ENCODE measurements at regions not wholly inside any gene's neighbourhood (a gene's known extent, or its start where the extent isn't known, plus 50 kb on each side); places are given as distances from the start of the nearest gene placed in this dataset.

- intact Hi-C loops (cut with DNase I) = loop anchor here in 1 of 4 donors (10.0 kb wide), 1 partner anchor 67 kb away; no protein-coding TSS in a partner anchor
- no peaks in the 10 kb centered on the region for H3K36me3 ChIP-seq
- no peaks in the 10 kb centered on the region for H3K27me3 ChIP-seq
- no peaks in the 10 kb centered on the region for H3K4me1 ChIP-seq (ENCODE audit: insufficient read depth)
- H3K27ac ChIP-seq = no peak overlapping the region
- DNase-seq = no peak
- no peaks in the 10 kb centered on the region for H3K9me3 ChIP-seq
- TF ChIP-seq POLR2A (IDR thresholded peaks at IDR 0.05) (no peak), EP300 (IDR thresholded peaks at IDR 0.05) (no peak)
- TF ChIP-seq, protein P1, sequence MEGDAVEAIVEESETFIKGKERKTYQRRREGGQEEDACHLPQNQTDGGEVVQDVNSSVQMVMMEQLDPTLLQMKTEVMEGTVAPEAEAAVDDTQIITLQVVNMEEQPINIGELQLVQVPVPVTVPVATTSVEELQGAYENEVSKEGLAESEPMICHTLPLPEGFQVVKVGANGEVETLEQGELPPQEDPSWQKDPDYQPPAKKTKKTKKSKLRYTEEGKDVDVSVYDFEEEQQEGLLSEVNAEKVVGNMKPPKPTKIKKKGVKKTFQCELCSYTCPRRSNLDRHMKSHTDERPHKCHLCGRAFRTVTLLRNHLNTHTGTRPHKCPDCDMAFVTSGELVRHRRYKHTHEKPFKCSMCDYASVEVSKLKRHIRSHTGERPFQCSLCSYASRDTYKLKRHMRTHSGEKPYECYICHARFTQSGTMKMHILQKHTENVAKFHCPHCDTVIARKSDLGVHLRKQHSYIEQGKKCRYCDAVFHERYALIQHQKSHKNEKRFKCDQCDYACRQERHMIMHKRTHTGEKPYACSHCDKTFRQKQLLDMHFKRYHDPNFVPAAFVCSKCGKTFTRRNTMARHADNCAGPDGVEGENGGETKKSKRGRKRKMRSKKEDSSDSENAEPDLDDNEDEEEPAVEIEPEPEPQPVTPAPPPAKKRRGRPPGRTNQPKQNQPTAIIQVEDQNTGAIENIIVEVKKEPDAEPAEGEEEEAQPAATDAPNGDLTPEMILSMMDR (IDR thresholded peaks at IDR 0.05) = no peak
- 84 to 91% (median 88%) methylated on average over 10 of the region's 10 CpGs for WGBS, 3 donors
- H3K4me3 ChIP-seq = no peak overlapping the region
These were observed 194.5 kb downstream of the MEX3B start for GRCh38 chr15:81851325-81851724.

DNA sequence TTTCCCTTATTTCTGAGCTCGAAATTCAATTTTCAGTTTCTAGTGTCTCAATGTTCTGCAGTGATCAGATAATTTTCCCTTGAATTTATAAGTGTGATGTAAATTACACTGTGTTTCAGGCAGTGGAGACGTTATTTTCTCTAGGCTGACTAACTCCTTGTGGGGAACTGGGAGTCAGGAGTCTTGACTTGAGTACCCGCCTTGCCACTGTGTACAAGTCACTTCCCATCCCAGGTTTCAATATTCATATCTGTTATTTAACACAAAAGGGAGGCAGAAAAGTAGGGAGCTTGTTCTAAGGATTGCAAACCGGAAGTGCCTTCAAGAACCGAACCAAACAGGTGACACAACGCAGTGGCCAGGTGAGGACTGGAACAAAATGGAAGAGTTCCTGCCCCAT lies 196.5 kb downstream of the MEX3B start:
- no peak for TF ChIP-seq EP300 (IDR thresholded peaks at IDR 0.05)
- TF ChIP-seq POLR2A (IDR thresholded peaks at IDR 0.05) = no peak
- no peak for DNase-seq
- WGBS, 3 donors = 84 to 88% (median 85%) methylated on average over 6 of the region's 6 CpGs

DNA sequence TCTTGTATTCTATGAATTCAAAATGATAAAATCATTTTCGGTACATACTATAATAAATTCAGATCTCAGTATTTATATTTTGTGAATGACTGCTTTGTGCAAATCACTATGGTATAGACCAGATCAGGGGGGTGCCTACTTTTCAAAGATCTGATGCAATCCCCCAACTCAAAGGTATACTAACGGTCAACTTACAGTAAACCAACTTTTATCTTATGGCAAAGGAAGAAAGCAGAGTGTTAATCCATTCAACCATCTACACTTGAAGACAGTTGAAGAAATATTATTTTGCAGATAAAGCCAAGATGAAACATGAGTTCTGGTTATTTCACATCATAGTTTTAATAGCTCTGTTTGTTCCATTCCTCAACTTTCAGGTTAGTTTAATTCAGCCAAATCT lies 197.1 kb downstream of the MEX3B start:
- TF ChIP-seq EP300 (IDR thresholded peaks at IDR 0.05) (no peak), POLR2A (IDR thresholded peaks at IDR 0.05) (no peak)
- TF ChIP-seq, protein P1 (IDR thresholded peaks at IDR 0.05) = no peak
- no peaks in the 10 kb centered on the region for H3K27me3 ChIP-seq
- no peak for DNase-seq
- H3K4me3 ChIP-seq = no peak overlapping the region
- no peak overlapping the region for H3K27ac ChIP-seq
- H3K9me3 ChIP-seq = no peaks in the 10 kb centered on the region
- no peaks in the 10 kb centered on the region for H3K36me3 ChIP-seq
- 83 to 89% (median 85%) methylated on average over 2 of the region's 2 CpGs for WGBS, 3 donors
- intact Hi-C loops (cut with DNase I) = no loop called here
- no peaks in the 10 kb centered on the region for H3K4me1 ChIP-seq (ENCODE audit: insufficient read depth)

More for the DNA sequence above, 196.5 kb downstream of the MEX3B start:
- Histone ChIP-seq H3K27me3 (no peaks in the 10 kb centered on the region), H3K27ac (no peak overlapping the region), H3K36me3 (no peaks in the 10 kb centered on the region), H3K9me3 (no peaks in the 10 kb centered on the region), H3K4me3 (no peak overlapping the region), H3K4me1 (ENCODE audit: insufficient read depth) (no peaks in the 10 kb centered on the region)
- intact Hi-C loops (cut with DNase I) = no loop called here

DNA sequence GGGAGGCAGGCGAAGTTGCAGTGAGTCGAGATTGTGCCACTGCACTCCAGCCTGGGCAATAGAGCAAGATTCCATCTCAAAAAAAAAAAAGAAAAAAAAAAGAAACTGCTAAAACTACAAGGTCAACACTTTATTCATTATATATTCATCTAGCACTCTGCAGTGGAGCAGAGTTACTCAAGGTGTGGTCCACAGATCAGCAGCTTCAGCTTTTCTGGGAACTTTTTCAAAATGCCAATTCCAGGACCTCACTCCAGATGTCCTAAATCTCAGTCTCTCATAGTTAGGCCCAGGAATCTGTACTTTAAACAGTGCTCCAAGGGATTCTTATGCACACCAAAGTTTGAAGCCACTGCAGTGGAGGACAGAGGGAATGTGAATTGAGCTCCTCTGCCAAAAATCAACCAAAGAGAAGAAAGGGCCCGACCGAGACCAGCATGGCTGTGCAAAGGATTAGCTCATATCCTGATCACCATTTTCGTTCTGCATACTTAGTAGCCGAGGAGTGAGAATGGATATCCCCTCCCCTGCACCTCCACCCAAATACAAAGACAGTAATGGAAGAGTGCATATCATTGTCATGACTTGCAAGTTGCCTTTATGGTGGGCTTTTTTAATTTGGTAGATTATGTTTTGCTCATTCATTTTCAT lies 201.9 kb downstream of the MEX3B start:
- intact Hi-C loops (cut with DNase I) = no loop called here
- no peaks in the 10 kb centered on the region for H3K9me3 ChIP-seq
- TF ChIP-seq, protein P1 (IDR thresholded peaks at IDR 0.05) = no peak
- no peak for TF ChIP-seq POLR2A (IDR thresholded peaks at IDR 0.05)
- no peak for TF ChIP-seq EP300 (IDR thresholded peaks at IDR 0.05)
- no peaks in the 10 kb centered on the region for H3K27me3 ChIP-seq
- WGBS, 3 donors = 89 to 91% (median 90%) methylated on average over 6 of the region's 6 CpGs
- no peaks in the 10 kb centered on the region for H3K4me1 ChIP-seq (ENCODE audit: insufficient read depth)
- H3K4me3 ChIP-seq = no peak overlapping the region
- DNase-seq = no peak
- no peak overlapping the region for H3K27ac ChIP-seq
- H3K36me3 ChIP-seq = no peaks in the 10 kb centered on the region

- intact Hi-C loops (cut with DNase I) = no loop called here
- Histone ChIP-seq H3K9me3 (no peaks in the 10 kb centered on the region), H3K27me3 (no peaks in the 10 kb centered on the region), H3K4me3 (no peak overlapping the region), H3K36me3 (no peaks in the 10 kb centered on the region), H3K27ac (no peak overlapping the region), H3K4me1 (ENCODE audit: insufficient read depth) (no peaks in the 10 kb centered on the region)
- no peak for TF ChIP-seq POLR2A (IDR thresholded peaks at IDR 0.05)
- TF ChIP-seq EP300 (IDR thresholded peaks at IDR 0.05) = no peak
- TF ChIP-seq, protein P1 (IDR thresholded peaks at IDR 0.05) = no peak
- DNase-seq = no peak
- 91 to 96% (median 93%) methylated on average over 5 of the region's 5 CpGs for WGBS, 3 donors
These were observed 202.6 kb downstream of the MEX3B start for GRCh38 chr15:81843226-81843625.
